ENCODE measurements at regions not wholly inside any gene's neighbourhood (a gene's known extent, or its start where the extent isn't known, plus 50 kb on each side); places are given as distances from the start of the nearest gene placed in this dataset.
A peak's percentile ranks its signal among the peaks of the same experiment; 100 is the strongest.
"Not testable (repeated sequence)": the region's sequence is repeated elsewhere in the genome, so short reads cannot be mapped to it uniquely, and the experiment has no call there.

DNA sequence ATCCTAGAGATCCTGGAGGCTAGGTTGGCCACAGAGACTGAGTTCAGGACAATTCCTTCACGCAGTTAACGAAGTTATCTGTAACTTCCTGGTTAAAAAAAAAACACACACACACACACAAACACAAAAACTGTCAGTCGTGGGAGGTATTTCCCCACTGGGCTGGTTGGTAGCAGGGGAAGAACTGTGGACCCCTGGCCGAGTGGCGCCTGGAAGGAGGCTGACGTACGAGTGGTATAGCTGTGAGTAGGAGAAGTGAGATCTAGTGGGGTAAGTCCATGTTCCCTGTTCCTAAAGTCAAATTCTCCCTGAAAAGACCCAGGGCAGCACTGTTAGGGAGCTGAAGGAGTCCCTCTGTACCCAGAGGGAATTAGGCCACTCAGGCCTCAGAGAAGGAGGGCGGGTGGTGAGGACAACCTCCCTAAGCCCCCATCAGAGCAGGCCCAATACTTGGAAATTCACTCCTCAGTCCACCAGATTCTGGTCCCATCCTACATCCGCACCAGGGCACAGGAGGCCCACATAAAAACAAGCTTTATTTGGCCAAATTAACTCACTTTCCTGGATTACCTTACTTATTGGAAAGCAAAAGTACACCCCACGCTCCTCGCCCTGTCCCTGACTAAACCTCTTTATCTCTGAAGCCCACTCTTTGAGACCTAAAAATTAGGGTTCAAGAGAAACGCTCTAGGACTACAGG lies 108.3 kb upstream of the FOXD4L5 start:
- ATAC-seq, result not testable (repeated sequence)

- not testable (repeated sequence) for ATAC-seq
Observed at GRCh38 chr9:65392611-65393010, 107.6 kb upstream of the FOXD4L5 start.

DNA sequence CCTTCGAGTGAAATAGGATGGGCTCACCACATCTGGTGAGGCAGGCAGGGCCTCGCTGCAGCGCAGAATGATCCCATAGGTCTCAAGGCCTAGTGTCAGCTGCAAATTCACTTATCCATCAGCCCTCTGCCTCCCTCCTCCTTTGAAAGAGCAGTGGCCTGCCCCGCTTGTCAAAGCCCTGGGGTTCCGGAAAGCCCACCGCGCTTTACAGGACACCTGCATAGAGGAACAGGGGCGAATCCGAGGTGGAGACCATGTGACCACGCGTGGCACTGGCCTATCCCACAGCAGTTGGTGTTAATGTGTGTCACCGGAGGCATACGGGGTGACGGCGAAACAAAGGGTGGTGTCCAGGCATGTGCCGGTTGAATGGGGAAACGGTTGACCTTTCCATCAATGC lies 104.7 kb upstream of the FOXD4L5 start:
- ATAC-seq, result not testable (repeated sequence)

- ATAC-seq, result not testable (repeated sequence)
Observed at GRCh38 chr9:65389216-65389615, 104.2 kb upstream of the FOXD4L5 start.

- ATAC-seq, result peak; percentile 72 to 84
Observed at GRCh38 chr9:65386699-65387098, 101.7 kb upstream of the FOXD4L5 start.

DNA sequence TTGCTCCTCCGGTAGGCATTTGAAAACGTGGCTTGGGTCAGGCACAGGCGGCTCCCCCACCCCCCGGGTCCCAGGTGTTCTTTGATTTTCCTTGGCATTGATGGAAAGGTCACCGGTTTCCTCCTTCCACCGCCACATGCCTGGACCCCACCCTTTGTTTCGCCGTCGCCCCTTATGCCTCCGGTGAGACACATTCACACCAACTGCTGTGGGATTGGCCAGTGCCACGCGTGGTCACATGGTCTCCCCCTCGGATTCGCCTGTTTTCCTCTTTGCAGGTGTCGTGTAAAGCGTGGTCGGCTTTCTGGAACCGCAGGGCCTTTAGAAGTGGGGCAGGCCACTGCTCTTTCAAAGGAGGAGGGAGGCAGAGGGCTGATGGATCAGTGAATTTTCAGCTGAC lies 101.2 kb upstream of the FOXD4L5 start:
- not testable (repeated sequence) for ATAC-seq

DNA sequence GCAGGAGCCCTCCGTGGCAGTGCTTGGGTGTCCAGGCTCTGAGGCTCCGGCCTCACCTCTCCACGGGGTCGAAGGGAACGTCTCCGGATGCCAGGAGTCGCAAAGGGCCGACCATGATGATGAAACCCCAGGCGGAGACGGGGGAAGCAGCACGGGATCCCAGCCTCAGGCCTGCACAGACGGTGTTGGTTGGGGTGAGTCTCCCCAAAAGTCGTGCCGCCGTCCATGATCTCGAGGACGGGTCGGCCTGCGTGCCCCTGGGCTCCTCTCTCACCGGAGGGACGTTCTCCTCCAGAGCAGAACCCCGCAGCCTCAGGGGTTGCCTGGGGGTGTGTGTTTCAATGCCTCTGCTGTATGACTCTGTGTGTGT lies 100.6 kb upstream of the FOXD4L5 start:
- ATAC-seq, result not testable (repeated sequence)

GRCh38 chr9:65384759-65385654 lies 100.0 kb upstream of the FOXD4L5 start:
- ATAC-seq, result not testable (repeated sequence)

DNA sequence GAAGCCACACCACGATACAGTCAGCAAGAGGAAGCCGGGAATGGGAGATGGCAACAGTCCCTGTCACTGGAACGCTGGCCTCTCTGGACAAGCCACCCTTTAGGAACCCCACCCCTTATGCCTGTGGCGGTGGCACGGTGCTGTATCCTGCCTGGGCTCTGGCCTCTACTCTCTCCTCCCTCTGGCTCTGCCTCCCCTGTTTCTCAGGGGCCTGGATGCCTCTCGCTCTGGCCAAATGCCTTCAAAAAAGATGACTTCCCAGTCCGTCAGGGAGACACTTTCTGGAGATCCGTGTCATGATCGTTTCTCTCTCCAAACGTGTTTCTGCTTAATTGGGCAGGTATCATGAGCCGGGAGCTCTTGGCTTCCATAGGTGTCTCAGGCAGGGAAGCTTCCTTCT lies 99.1 kb upstream of the FOXD4L5 start:
- not testable (repeated sequence) for ATAC-seq

DNA sequence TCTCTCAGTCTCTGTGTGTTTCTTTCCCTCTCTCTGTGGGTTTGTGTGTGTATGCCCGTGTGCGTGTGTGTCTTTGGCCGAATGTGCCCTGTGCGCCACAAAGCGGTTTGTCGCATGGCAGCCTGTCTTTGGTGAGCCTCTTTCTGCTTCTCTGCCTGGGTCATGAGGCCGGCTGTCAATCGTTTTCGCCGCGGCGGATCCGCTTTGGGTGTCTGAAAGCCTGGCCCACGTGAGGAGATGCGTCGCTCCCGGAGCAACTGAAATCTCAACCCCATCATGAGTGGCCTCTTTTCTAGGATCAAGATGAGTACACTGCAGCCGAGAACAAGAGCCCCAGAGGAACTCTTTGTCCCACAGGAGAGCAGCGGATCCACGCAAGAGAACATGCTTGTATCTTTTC lies 98.6 kb upstream of the FOXD4L5 start:
- ATAC-seq, result not testable (repeated sequence)

DNA sequence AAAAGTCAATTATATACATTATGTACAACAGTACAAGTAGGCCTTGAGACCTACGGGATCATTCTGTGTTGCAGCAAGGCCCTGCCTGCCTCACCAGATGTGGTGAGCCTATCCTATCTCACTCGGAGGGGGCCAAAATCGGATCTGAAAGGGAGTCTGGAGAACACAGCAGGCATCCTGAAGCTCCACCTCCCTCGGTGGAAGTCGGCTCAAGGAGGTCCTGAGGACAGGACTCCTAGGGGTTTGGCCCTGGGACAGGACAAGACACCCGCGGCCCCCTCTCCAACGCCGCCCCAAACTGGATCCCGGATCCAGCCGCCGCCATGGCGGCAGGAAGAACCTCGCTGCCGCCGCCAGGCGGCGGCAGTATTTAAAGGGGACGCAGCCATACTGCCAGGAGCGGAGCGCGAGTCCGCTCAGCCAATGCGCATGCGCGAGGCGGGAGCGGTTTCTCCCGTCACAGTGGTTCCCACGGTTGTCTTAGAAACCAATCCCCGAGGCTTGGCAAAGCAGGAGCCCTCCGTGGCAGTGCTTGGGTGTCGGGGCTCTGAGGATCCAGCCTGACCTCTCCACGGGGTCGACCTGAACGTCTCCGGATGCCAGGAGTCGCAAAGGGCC lies 97.8 kb upstream of the FOXD4L5 start:
- not testable (repeated sequence) for ATAC-seq

All from activated CD4-positive, CD25-positive, alpha-beta regulatory T cell treated with anti-CD3 and anti-CD28 coated beads, Interleukin-2, amount 50 U/mL, for 24 hours (primary cell).